ENCODE measurements at regions not wholly inside any gene's neighbourhood (a gene's known extent, or its start where the extent isn't known, plus 50 kb on each side); places are given as distances from the start of the nearest gene placed in this dataset.
"Not testable (repeated sequence)": the region's sequence is repeated elsewhere in the genome, so short reads cannot be mapped to it uniquely, and the experiment has no call there.

GRCh38 chr5:37983463-37983862 is 143.6 kb upstream of the GDNF start:
- FAIRE-seq: no peak
- no peak for DNase-seq (ENCODE audit: extremely low spot score, insufficient read length, low read depth)

GRCh38 chr5:37979559-37979958 is 139.7 kb upstream of the GDNF start:
- FAIRE-seq (no peak), DNase-seq (ENCODE audit: extremely low spot score, insufficient read length, low read depth) (no peak)

DNA sequence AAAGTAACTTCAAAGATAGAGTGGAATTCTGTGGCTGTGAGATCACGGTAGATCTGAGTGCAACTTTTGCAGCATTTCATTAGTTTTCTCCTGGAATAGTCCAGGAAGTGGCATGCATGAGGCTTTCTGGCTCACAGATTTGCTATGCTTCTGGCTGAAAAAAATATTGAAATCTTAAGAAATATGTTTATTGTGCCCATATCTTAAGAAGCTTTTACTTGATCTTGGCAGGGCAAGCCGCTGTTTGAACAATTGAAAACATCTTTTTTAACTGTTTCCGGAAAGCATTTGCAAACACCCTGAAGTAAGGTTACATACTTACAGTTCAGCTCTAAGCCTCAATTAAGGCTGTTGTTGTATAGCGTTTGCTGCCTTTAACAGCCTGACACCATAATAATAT is 135.7 kb upstream of the GDNF start:
- FAIRE-seq (no peak), DNase-seq (ENCODE audit: extremely low spot score, insufficient read length, low read depth) (no peak)

DNA sequence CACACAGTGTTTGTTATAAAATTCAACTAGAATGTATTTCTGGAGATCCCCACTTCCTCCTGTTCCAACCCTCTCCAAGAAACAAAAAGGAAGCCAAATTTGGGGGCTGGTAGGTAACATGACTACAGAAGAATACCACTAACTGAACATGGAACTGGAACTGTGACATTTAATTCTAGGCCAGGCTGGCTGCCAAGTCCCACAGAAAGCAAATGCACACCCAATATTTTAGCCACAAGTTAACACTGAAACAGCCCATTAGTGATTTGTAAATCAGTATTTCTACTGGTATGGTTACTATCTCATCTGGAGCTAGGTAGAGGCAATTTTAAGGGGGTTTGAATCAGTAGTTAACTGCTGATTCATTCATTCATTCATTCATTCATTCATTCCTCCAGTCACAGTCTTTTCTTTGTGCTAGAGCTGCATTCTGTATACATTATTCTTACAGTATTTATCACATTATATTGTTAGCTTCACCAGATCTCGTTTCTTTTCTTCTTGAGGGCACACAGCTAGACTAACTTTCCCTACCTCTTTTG is 131.7 kb upstream of the GDNF start:
- DNase-seq (ENCODE audit: extremely low spot score, insufficient read length, low read depth) (no peak), FAIRE-seq (no peak)

DNA sequence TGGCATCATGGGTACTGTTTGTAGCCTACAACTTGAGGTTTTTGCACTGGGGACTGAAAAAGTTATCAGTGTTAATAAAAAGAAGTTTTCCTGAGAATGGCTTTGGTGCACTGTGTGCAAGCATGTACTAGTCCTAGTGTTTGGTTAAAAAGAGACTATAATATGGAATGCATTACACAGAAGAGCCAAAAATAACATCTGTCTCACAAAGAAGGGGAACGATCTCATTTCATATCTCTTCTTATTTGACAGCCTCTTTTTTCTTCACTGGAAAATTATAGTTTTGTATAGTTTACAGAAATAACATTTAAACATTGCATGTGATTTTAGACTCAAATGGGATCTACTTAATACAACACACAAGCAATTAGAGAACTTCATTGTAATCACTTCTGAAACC is 127.0 kb upstream of the GDNF start:
- DNase-seq (ENCODE audit: extremely low spot score, insufficient read length, low read depth) (no peak), FAIRE-seq (no peak)

DNA sequence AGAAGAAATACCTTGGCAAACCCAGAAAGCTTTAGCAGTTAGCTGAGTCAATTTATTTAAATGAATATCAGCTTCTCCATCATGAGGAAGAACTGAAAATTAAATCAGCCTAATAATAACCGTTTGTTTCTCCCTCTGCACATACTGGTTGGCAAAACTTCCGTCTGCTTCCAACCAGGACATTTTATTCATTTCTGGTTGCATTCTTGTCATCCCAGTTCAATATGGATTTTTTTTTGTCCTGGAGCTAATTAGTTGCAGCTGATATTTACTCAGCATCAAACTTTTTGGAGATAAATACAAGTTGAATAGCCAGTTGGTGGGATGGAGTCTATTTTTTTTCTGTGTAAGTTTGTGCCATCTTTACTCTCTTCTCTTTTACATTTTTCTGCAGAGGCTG is 126.5 kb upstream of the GDNF start:
- DNase-seq (ENCODE audit: extremely low spot score, insufficient read length, low read depth): no peak
- no peak for FAIRE-seq

GRCh38 chr5:37962389-37962788 is 122.5 kb upstream of the GDNF start:
- DNase-seq (ENCODE audit: extremely low spot score, insufficient read length, low read depth) (no peak), FAIRE-seq (no peak)

DNA sequence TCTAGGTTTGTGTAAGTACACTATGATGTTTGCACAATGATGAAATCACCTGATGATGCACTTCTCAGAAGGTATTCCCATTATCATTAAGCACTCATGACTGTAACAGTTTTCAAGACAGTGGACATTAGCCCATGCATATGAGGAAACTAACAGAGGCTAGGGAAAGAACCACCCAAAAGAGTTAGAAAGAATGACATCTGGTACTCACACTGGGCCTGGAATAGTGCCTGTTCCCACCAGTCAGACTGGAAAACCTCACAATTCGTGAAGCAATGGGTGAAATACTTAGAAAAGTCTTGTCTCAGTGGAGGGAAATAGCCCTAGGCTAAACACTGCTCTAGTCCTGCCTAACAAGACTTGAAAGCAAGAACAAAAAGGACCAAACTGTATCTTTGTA is 117.4 kb upstream of the GDNF start:
- FAIRE-seq: no peak
- no peak for DNase-seq (ENCODE audit: extremely low spot score, insufficient read length, low read depth)

DNA sequence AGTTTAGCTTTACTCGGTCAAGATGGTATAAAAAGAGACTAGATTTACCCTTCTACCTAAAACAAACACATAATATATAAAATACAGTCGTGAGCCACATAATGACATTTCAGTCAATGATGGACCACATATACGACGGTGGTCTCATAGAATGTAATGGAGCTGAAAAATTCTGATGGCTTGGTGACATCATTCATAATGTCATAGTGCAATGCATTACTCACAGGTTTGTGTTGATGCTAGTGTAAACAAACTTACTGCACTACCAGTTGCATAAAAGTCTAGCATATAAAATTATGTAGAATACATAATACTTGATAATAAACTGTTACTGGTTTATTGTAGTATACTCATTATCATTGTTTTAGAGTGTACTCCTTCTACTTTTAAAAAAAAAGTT is 115.9 kb upstream of the GDNF start:
- DNase-seq (ENCODE audit: extremely low spot score, insufficient read length, low read depth) (no peak), FAIRE-seq (no peak)

GRCh38 chr5:37954561-37954960 is 114.7 kb upstream of the GDNF start:
- no peak for DNase-seq (ENCODE audit: extremely low spot score, insufficient read length, low read depth)
- no peak for FAIRE-seq

DNA sequence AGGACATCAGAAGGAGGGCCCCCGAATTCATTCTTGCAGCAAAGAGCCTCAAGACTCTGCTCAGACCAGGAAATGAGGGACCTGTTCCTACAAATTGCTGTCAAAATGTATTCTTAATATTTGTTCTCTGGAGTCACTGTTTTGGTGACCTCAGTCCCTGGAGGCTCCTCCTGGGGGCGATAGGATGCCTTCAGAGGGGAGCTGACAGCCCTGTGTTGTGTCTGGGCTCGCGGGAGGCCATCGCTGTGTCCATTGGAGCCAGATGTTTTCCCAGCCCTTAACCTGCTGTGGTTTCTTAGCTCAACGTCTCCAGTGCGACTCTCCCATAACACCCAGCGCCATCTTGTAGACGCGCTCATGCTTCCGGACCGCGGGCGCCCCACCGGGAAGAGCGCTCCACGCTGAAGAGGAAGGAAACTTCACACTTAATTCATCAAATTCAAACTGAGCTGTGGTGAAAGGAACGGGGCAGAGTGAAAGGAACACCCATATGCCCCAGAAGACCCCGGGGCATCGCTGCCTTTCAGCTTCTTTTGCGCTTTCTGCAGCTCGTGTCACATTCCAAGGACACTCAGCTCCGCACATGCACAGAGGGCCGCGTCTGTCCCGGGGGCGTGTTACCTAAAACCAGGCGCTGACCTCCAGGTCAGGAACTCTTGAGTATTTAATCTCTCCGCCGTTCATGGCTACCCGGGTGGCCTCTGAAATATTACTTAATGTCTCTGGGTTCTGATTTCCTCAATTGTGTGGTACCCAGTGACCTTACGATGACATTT is 112.3 kb upstream of the GDNF start:
- no peak for FAIRE-seq
- no peak for DNase-seq (ENCODE audit: extremely low spot score, insufficient read length, low read depth)

DNA sequence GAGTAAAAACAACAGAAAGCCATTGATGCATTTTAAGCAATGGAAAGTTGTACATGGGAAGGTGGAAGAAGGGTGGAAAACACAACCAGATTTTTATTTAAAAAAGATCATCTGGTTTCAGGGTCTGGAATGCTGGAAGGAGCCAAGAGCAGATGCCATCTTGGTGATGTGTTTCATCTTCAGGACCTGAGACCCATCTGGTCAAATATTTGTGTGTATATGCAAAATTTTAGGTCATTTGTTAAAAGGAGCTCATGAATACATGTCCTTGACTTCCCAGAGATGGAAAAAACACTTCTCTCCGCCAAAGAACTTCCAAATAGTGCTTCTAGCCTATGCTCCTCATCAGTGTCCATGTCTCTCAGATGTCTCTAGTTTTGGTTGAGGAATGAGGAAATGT is 110.6 kb upstream of the GDNF start:
- no peak for FAIRE-seq
- DNase-seq (ENCODE audit: extremely low spot score, insufficient read length, low read depth): no peak

- FAIRE-seq (no peak), DNase-seq (ENCODE audit: extremely low spot score, insufficient read length, low read depth) (no peak)
These were observed 105.6 kb upstream of the GDNF start for GRCh38 chr5:37945446-37945845.

- FAIRE-seq: not testable (repeated sequence)
These were observed 103.3 kb upstream of the GDNF start for GRCh38 chr5:37943136-37943535.

DNA sequence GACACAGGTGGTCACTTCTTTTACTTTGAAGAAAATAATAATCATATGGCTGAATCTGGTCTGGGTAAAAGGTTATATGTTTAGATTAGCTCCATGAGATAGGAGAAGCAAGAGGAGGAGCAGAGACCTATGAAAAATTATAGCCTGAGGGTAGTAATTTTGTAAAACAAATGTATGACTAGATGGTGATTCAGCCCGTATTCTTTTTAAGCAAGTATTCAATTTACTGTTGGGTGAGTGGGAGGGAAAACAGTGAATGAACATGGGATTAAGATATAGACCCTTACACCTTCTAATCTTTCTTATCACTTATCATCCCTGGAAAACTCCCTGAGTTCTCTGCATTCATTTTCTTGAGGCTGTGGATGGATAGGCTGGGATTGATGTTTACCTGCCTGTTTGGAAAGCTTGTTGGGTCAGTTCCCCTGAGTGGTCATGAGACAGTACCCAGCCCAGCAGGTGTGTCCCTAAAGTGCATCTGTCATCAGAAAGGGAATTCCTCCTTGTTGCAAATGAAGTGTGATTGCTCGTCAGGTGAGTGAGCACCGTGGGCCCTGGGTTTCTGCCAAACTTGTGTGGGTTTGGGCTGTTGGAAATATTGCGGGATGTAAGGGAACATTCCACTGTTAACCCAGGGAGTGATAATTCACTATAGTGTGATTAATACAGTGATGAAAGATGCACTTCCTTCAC is 101.2 kb upstream of the GDNF start:
- FAIRE-seq (no peak), DNase-seq (ENCODE audit: extremely low spot score, insufficient read length, low read depth) (no peak)

More at GRCh38 chr5:37943136-37943535, 103.3 kb upstream of the GDNF start:
- DNase-seq (ENCODE audit: extremely low spot score, insufficient read length, low read depth): not testable (repeated sequence)

DNA sequence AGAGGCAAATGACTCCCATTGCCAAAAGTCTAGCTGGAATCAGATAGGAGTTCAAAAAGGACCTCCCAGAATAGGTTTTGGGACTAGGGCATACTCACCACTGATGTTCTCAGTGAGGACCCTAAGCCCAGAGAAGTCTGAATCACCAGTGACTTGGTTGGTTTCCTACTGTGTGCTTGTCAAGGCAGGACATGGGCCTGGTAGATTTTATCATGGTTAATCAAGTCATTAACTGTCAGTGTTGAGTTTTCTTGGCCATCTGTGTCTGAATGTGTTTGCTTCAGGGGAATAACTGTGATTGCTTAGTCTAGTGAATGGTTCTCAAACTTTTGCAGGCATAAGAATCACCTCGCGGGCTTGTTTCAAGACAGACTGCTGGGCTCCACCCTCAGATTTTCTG is 99.0 kb upstream of the GDNF start:
- no peak for DNase-seq (ENCODE audit: extremely low spot score, insufficient read length, low read depth)
- no peak for FAIRE-seq

DNA sequence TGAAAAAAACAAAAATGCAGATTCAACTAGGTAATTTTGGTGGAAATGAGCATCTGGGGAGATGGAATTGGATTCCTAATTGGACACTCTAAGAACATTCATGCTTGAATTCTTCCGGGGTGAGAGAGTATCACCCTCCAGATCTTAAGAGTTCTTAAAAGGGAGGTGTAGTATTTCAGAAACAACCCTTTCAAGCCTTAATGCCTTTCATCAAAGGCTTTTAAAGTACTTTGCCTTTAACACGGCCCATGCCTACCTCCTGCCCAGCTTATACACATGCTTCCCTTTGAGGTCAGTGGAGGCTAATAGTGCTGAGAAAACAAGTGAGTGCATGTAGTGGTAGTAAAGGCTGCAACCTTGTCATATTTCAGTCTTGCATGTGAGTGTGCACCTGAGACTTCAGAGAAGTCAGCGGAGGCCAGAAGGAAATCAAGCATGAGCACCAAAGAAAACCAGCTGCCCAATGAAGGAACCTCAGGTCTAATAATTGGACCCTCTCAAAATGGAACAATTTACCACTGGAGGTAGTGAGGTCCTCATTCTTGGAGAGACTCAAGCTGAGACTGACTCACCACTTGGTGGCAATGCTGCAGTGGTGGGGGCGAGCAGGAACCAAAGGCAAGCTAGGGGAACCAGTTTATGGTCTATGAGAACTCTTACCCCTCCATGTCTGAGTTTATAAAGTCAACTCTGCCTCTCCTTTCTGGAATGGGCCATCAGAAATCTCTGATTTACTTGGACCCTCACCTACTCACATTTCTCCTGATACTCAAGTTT is 98.4 kb upstream of the GDNF start:
- FAIRE-seq: no peak

GRCh38 chr5:37936091-37936490 is 96.2 kb upstream of the GDNF start:
- no peak for FAIRE-seq

More for the DNA sequence above, 98.4 kb upstream of the GDNF start:
- no peak for DNase-seq (ENCODE audit: extremely low spot score, insufficient read length, low read depth)

DNA sequence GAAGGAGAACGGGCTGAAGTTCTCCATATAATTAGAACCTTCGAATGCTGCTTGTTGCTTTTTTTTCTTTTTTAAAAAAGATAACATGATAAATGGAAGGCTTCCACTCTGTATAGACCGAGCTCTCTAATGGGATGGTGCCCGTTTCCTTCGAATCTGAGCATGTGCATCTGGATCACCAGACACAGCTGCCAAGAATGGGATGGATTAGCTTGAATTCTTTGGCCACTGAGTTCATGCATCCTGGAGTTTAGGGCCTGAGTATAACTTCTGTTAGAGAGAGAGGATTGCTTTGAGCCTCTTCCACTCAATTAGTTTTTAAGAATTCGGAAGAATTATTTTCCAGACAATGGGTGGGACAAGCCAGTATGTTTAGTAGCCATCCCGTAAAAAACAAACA is 93.7 kb upstream of the GDNF start:
- FAIRE-seq (no peak), DNase-seq (ENCODE audit: extremely low spot score, insufficient read length, low read depth) (no peak)

More at GRCh38 chr5:37936091-37936490, 96.2 kb upstream of the GDNF start:
- no peak for DNase-seq (ENCODE audit: extremely low spot score, insufficient read length, low read depth)

DNA sequence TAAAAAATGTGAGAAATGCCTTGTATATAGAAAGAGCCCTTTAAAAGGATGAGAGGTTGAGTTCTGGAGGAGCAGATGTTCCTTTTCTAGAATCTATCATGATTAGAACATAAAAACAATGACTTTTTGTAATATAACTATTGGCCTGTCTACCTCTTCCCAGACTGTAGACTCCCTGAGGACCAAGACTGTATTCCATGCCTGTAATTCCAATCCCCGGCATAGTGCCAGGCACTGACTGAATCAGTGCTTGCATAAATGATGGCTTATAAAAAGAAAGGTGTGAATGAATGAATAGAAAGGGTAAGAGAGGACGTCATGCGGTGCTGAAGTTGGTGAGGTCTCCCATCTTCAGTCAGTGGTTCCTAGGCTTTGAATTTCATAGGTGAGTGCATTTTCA is 92.6 kb upstream of the GDNF start:
- FAIRE-seq (no peak), DNase-seq (ENCODE audit: extremely low spot score, insufficient read length, low read depth) (no peak)

DNA sequence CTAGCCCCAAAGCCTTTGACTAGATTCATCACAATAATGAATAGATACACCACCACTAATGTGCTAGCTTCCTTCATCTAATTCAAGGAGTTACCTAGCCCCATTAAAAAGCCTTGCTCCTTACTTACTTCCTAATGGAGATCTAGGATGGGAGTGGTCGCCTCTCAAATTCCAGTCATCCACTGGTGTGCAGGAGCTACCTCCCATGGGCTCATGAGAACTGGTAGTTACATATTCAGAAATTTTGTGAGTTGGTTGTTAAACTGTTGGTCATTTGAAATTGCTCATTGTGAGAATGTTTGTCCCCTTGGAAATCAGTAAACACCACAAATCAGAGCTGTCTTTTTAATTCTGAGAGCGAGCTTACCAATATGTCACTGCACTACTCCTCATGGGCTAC is 91.7 kb upstream of the GDNF start:
- FAIRE-seq (no peak), DNase-seq (ENCODE audit: extremely low spot score, insufficient read length, low read depth) (no peak)

Measured in GM18507 (cell line).